NOMO-1 (cell line): ENCODE measurements at regions not wholly inside any gene's neighbourhood (a gene's known extent, or its start where the extent isn't known, plus 50 kb on each side); places are given as distances from the start of the nearest gene placed in this dataset.
"Not testable (repeated sequence)": the region's sequence is repeated elsewhere in the genome, so short reads cannot be mapped to it uniquely, and the experiment has no call there.

ENCODE experiments used
- DNase-seq, 2 experiments: peaks; one replicate each; lab custom pipeline; 2025; ENCODE audit not compliant: unreplicated experiment in 2 of 2; lab: John Stamatoyannopoulos, UW

DNA sequence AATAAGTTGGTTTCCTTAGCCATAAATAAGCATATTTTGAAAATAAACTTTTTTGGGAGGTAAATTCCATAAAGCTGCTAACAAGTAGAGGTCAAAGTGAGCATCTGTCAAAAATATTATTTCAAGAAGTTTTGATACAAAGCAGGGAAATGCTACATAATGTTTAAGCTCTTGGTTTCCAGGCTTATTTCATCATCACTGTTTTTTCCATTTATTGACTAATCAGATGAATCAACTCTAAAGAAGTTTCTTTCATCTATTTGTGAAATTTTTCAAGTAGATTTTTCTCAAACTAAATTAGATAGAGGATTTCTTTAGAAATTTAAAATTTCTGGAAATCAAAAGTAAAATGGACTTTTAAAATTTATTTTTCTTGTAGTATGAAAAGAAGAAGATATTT lies 89.5 kb upstream of the TBX18 start:
- DNase-seq: no peak

DNA sequence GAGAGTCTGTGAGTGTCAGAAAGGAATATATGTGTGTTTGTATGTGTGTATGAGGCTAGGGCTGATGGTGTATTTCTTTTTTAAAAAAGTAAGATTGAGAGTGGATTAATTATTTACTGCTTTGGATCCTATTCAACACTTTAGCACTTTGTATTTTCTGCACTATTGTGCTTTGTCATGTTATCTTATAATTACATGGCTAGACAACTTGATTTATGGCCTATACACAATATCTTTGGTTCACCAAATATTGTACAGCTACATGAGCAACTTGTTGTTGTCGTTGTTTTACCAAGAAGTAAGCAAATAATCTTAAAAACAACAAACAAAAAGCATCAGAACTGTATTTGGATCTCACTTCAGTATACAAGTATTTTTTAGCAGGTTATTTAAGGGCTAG lies 84.6 kb upstream of the TBX18 start:
- DNase-seq: no peak

- DNase-seq: no peak
Measured at GRCh38 chr6:84847390-84848160, 83.2 kb upstream of the TBX18 start.

- DNase-seq: no peak
Measured at GRCh38 chr6:84842525-84843166, 78.2 kb upstream of the TBX18 start.

GRCh38 chr6:84837068-84837866 lies 72.9 kb upstream of the TBX18 start:
- not testable (repeated sequence) for DNase-seq

GRCh38 chr6:84836366-84836765 lies 72.0 kb upstream of the TBX18 start:
- no peak for DNase-seq

GRCh38 chr6:84835340-84835739 lies 70.9 kb upstream of the TBX18 start:
- DNase-seq: no peak

DNA sequence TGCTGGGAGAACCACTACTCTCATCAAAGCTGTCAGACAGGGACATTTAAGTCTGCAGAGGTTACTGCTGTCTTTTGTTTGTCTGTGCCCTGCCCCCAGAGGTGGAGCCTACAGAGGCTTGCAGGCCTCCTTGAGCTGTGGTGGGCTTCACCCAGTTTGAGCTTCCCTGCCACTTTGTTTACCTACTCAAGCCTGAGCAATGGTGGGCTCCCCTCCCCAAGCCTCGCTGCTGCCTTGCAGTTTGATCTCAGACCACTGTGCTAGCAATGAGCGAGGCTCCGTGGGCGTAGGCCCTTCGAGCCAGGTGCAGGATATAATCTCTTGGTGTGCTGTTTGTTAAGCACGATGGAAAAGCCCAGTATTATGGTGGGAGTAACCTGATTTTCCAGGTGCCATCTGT lies 67.5 kb upstream of the TBX18 start:
- not testable (repeated sequence) for DNase-seq

DNA sequence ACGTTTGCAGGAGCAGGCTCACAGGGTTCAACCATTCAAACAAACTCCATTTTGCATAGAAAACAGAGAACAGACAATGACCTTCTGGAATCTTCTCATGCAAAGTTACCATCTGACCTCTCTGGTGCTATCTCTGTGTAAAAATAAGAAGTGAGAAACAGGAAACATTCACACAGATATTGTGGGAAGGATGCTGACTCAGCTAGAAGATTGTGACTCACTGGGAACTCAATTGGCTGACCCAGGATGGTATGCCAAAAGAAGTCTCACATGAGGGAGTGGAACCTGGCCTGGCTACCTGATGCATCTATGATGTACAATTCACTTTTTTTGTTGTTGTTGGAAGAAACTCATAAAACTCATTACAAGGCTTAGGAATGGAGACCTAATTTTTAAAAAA lies 61.1 kb upstream of the TBX18 start:
- DNase-seq: no peak

DNA sequence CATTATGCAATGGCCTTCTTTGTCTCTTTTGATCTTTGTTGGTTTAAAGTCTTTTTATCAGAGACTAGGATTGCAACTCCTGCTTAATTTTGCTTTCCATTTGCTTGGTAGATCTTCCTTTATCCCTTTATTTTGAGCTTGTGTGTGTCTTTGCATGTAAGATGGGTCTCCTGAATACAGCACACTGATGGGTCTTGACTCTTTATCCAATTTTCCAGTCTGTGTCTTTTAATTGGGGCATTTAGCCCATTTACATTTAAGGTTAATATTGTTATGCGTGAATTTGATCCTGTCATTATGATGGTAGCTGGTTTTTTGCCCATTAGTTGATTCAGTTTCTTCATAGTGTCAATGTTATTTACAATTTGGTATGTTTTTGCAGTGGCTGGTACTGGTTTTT lies 56.9 kb upstream of the TBX18 start:
- not testable (repeated sequence) for DNase-seq

- no peak for DNase-seq
Measured at GRCh38 chr6:84816741-84817140, 52.3 kb upstream of the TBX18 start.

GRCh38 chr6:84815896-84816735 lies 51.7 kb upstream of the TBX18 start:
- DNase-seq: no peak
